Osteoblast (primary cell): ENCODE measurements at regions not wholly inside any gene's neighbourhood (a gene's known extent, or its start where the extent isn't known, plus 50 kb on each side); places are given as distances from the start of the nearest gene placed in this dataset.

Experiments
- DNase-seq: peaks from one replicate; pipeline ENCODE4 v3.0.0; 2011; ENCODE audit warnings: low spot score, mixed read lengths; ENCODE audit not compliant: insufficient read length; ENCODE audit errors: missing footprints
- H2AFZ ChIP-seq: 2 replicates; pipeline ENCODE4 v1.6.0; 2011; ENCODE audit warnings: mild to moderate bottlenecking, low read length
- H3K27ac ChIP-seq: 2 replicates; pipeline ENCODE4 v1.5.1; 2011; ENCODE audit warnings: mild to moderate bottlenecking, low read depth, low read length, moderate library complexity
- H3K27me3 ChIP-seq: 2 replicates; pipeline ENCODE4 v1.6.0; 2012; ENCODE audit warnings: mild to moderate bottlenecking, control low read depth, inconsistent platforms, low read length, moderate library complexity; ENCODE audit not compliant: insufficient read depth
- H3K36me3 ChIP-seq: 2 replicates; pipeline ENCODE4 v1.5.1; 2011; ENCODE audit warnings: mild to moderate bottlenecking, low read length, control low read depth, moderate library complexity; ENCODE audit not compliant: insufficient read depth
- H3K4me1 ChIP-seq: 2 replicates; pipeline ENCODE4 v1.5.1; 2011; ENCODE audit warnings: mild to moderate bottlenecking, low read length, control low read depth, moderate library complexity; ENCODE audit not compliant: insufficient read depth
- H3K4me2 ChIP-seq: 2 replicates; pipeline ENCODE4 v1.6.0; 2011; ENCODE audit warnings: mild to moderate bottlenecking, low read length; ENCODE audit not compliant: insufficient read depth
- H3K4me3 ChIP-seq: fragments of 200-600 bp; sonication (generic); 3 replicates; pipeline ENCODE4 v1.5.1; 2012; ENCODE audit warnings: mild to moderate bottlenecking, low read length, inconsistent platforms; ENCODE audit not compliant: insufficient read depth
- H3K79me2 ChIP-seq: 2 replicates; pipeline ENCODE4 v1.6.0; 2012; ENCODE audit warnings: mild to moderate bottlenecking, low read length, control low read depth, inconsistent platforms; ENCODE audit not compliant: insufficient read depth
- H3K9me3 ChIP-seq: 2 replicates; pipeline ENCODE4 v1.5.1; 2011; ENCODE audit warnings: low read depth, low read length, control low read depth
- H4K20me1 ChIP-seq: 2 replicates; pipeline ENCODE4 v1.6.0; 2012; ENCODE audit warnings: mild to moderate bottlenecking, low read length, control low read depth; ENCODE audit not compliant: insufficient read depth
- CTCF ChIP-seq: IDR thresholded peaks from 2 replicates; pipeline ENCODE4 v1.5.1; 2011; ENCODE audit warnings: mild to moderate bottlenecking, low read depth, low read length, moderate library complexity; ENCODE audit errors: extremely low read depth

DNA sequence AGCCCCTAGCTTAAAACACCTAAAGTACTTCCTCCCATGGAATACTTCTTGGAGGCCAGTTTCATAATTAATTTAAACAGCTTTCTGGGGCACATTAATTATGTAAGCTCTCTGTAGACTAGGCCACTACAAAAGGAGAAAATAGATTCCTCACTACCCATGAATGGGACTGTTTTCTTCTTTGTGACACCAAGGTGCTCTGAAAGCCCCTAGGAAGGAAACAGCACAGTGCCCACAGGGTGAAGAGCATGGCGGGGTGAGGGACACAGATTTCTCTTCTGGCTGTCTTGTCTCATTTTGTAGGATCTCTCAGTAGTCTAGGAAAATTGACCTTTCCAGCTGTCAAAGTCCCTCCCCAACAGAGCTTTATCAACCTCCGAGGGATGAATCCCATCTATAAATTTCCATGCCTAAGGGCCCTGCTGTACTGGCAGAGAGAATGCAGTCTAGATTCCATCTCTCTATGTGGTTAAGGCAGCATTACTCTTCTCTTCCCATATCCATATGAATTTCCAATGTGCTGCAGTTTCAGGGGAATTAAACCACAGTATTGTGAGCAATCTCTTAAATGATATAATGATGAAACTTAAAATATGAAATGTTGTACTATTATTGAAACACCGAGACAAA is 183.6 kb upstream of the GRIP1 start:
- no peaks in the 10 kb centered on the region for H3K9me3 ChIP-seq
- no peak overlapping the region for H3K27ac ChIP-seq
- H3K4me1 ChIP-seq: no peaks in the 10 kb centered on the region
- no peak for DNase-seq
- no peak for TF ChIP-seq CTCF
- no peaks in the 10 kb centered on the region for H3K36me3 ChIP-seq
- no peaks in the 10 kb centered on the region for H3K27me3 ChIP-seq
- H3K4me2 ChIP-seq: no peak overlapping the region
- H3K79me2 ChIP-seq: no peaks in the 10 kb centered on the region
- no peak overlapping the region for H2AFZ ChIP-seq
- H3K4me3 ChIP-seq: no peak overlapping the region
- H4K20me1 ChIP-seq: no peaks in the 10 kb centered on the region

- no peak for TF ChIP-seq CTCF
- DNase-seq: no peak
- no peak overlapping the region for H2AFZ ChIP-seq
- no peak overlapping the region for H3K4me2 ChIP-seq
- H3K4me3 ChIP-seq: no peak overlapping the region
- no peaks in the 10 kb centered on the region for H3K9me3 ChIP-seq
- no peaks in the 10 kb centered on the region for H3K27me3 ChIP-seq
- no peaks in the 10 kb centered on the region for H3K4me1 ChIP-seq
- H3K79me2 ChIP-seq: no peaks in the 10 kb centered on the region
- no peaks in the 10 kb centered on the region for H3K36me3 ChIP-seq
- no peaks in the 10 kb centered on the region for H4K20me1 ChIP-seq
- H3K27ac ChIP-seq: no peak overlapping the region
These were observed 184.4 kb upstream of the GRIP1 start for GRCh38 chr12:66863276-66863675.

GRCh38 chr12:66877925-66878324 is 199.0 kb upstream of the GRIP1 start:
- no peak for TF ChIP-seq CTCF
- no peak overlapping the region for H3K27ac ChIP-seq
- H3K4me3 ChIP-seq: no peak overlapping the region
- no peaks in the 10 kb centered on the region for H3K36me3 ChIP-seq
- H3K9me3 ChIP-seq: no peaks in the 10 kb centered on the region
- no peak overlapping the region for H3K4me2 ChIP-seq
- no peaks in the 10 kb centered on the region for H4K20me1 ChIP-seq
- H3K27me3 ChIP-seq: no peaks in the 10 kb centered on the region
- H2AFZ ChIP-seq: no peak overlapping the region
- H3K79me2 ChIP-seq: no peaks in the 10 kb centered on the region
- H3K4me1 ChIP-seq: no peaks in the 10 kb centered on the region
- DNase-seq: no peak

DNA sequence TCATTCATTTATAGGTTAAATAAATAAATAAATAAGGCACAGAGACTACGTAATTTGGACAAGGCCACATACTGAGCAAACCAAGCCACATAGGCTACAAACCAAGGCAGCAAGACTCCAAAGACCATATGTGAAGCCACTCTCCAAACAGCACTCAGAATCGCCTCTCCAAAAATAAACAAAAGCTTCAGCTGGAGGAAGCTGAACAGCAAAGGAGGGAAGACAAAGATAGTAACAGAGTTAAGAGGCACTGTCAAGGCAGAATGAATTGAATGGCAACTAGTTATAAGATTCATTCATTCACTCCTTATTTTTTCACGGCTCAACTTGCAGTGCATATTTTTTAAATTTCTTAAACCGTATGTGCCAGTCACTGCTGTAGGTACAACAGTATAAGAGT is 200.5 kb upstream of the GRIP1 start:
- H4K20me1 ChIP-seq: no peaks in the 10 kb centered on the region
- H3K27ac ChIP-seq: no peak overlapping the region
- no peak overlapping the region for H3K4me3 ChIP-seq
- H3K4me2 ChIP-seq: no peak overlapping the region
- TF ChIP-seq CTCF: no peak
- no peaks in the 10 kb centered on the region for H3K27me3 ChIP-seq
- H2AFZ ChIP-seq: no peak overlapping the region
- H3K36me3 ChIP-seq: no peaks in the 10 kb centered on the region
- no peaks in the 10 kb centered on the region for H3K9me3 ChIP-seq
- DNase-seq: no peak
- H3K79me2 ChIP-seq: no peaks in the 10 kb centered on the region
- H3K4me1 ChIP-seq: no peaks in the 10 kb centered on the region
